IMR-90 (cell line): ENCODE measurements at regions not wholly inside any gene's neighbourhood (a gene's known extent, or its start where the extent isn't known, plus 50 kb on each side); places are given as distances from the start of the nearest gene placed in this dataset.

Experiments
- ATAC-seq: fragments of 200-7000 bp; cut with Tn5 transposase; 2 replicates; pipeline ENCODE4 v1.9.1; 2020; ENCODE audit warnings: low read depth, mild to moderate bottlenecking, moderate library complexity
- BruUV-seq: library from RNA; stranded (reverse); fragments of 400-500 nt; replicated peaks from 2 replicates; lab custom pipeline; 2021; lab: Mats Ljungman, UMichigan
- CTCF ChIA-PET: fragments of 300-600 bp; formaldehyde crosslinking; extraction: SDS; loops from one replicate; lab custom pipeline; 2021; ENCODE audit warnings: antibody characterized with exemption; lab: Yijun Ruan, JAX
- POLR2A ChIA-PET: fragments of 300-600 bp; sonication (Branson Sonifier 250); formaldehyde crosslinking; loops from one replicate; lab custom pipeline; 2022; ENCODE audit warnings: antibody characterized with exemption; ENCODE audit not compliant: unreplicated experiment; lab: Charles Lee
- DNase-seq: peaks from one replicate; pipeline ENCODE4 v3.0.0; 2013
- H2AFZ ChIP-seq: replicated peaks from 2 replicates; pipeline ENCODE3; 2013; ENCODE audit warnings: low read length, mild to moderate bottlenecking; ENCODE audit not compliant: poor library complexity
- H2AK5ac ChIP-seq: 2 replicates; pipeline ENCODE4 v1.6.1; 2013; ENCODE audit warnings: low read depth, low read length, inconsistent platforms
- H2AK9ac ChIP-seq: replicated peaks from 2 replicates; pipeline ENCODE3; 2013; ENCODE audit warnings: mild to moderate bottlenecking, low read depth, low read length, moderate library complexity; ENCODE audit not compliant: poor library complexity
- H2BK120ac ChIP-seq: 2 replicates; pipeline ENCODE4 v1.6.1; 2013; ENCODE audit warnings: low read depth, low read length, inconsistent platforms
- H2BK15ac ChIP-seq: 3 replicates; pipeline ENCODE4 v1.6.1; 2013; ENCODE audit warnings: low read depth, low read length, inconsistent platforms
- H2BK20ac ChIP-seq: 2 replicates; pipeline ENCODE4 v1.6.1; 2013; ENCODE audit warnings: low read depth, mild to moderate bottlenecking, inconsistent platforms, low read length, moderate library complexity
- H2BK5ac ChIP-seq: 2 replicates; pipeline ENCODE4 v1.6.1; 2013; ENCODE audit warnings: mild to moderate bottlenecking, low read depth, low read length, inconsistent platforms; ENCODE audit not compliant: poor library complexity, severe bottlenecking
- H3K14ac ChIP-seq: replicated peaks from 2 replicates; pipeline ENCODE4 v1.6.1; 2013; ENCODE audit warnings: low read depth, low read length, inconsistent platforms
- H3K18ac ChIP-seq: 2 replicates; pipeline ENCODE4 v1.6.1; 2013; ENCODE audit warnings: low read depth, low read length, control low read depth
- H3K23ac ChIP-seq: 2 replicates; pipeline ENCODE4 v1.6.1; 2013; ENCODE audit warnings: low read depth, low read length, inconsistent platforms
- H3K27ac ChIP-seq: 2 replicates; pipeline ENCODE4 v1.5.1; 2013; ENCODE audit warnings: mild to moderate bottlenecking, control low read depth, low read length; ENCODE audit not compliant: insufficient read depth
- H3K27me3 ChIP-seq: 2 replicates; pipeline ENCODE4 v1.6.1; 2013; ENCODE audit warnings: low read length; ENCODE audit not compliant: control insufficient read depth, insufficient read depth
- H3K36me3 ChIP-seq: 2 replicates; pipeline ENCODE4 v1.6.1; 2013; ENCODE audit warnings: low read length, mixed read lengths; ENCODE audit not compliant: control insufficient read depth, insufficient read depth
- H3K4ac ChIP-seq: 2 replicates; pipeline ENCODE4 v1.6.1; 2013; ENCODE audit warnings: low read depth, low read length, inconsistent platforms
- H3K4me1 ChIP-seq: 2 replicates; pipeline ENCODE4 v1.6.1; 2013; ENCODE audit warnings: low read length, mixed read lengths; ENCODE audit not compliant: control insufficient read depth, insufficient read depth
- H3K4me2 ChIP-seq: 2 replicates; pipeline ENCODE4 v1.6.1; 2013; ENCODE audit warnings: low read depth, mild to moderate bottlenecking, control low read depth, low read length, moderate library complexity
- H3K4me3 ChIP-seq: 2 replicates; pipeline ENCODE4 v1.5.1; 2013; ENCODE audit warnings: low read depth, mild to moderate bottlenecking, control low read depth, low read length, moderate library complexity; ENCODE audit not compliant: insufficient read depth
- H3K56ac ChIP-seq: 2 replicates; pipeline ENCODE4 v1.6.1; 2013; ENCODE audit warnings: low read length, inconsistent platforms; ENCODE audit not compliant: insufficient read depth; ENCODE audit errors: extremely low read depth
- H3K79me1 ChIP-seq, 2 experiments: 2 replicates each; pipeline ENCODE4 v1.6.1; 2013; ENCODE audit warnings: low read length in 2 of 2, inconsistent platforms in 1 of 2, low read depth in 1 of 2
- H3K9ac ChIP-seq: 2 replicates; pipeline ENCODE4 v1.6.1; 2013; ENCODE audit warnings: low read depth, low read length, control low read depth
- H3K9me1 ChIP-seq: 2 replicates; pipeline ENCODE4 v1.6.1; 2013; ENCODE audit warnings: low read length, inconsistent platforms; ENCODE audit not compliant: insufficient read depth
- H3K9me3 ChIP-seq: 2 replicates; pipeline ENCODE4 v1.6.1; 2013; ENCODE audit warnings: low read length; ENCODE audit not compliant: control insufficient read depth, insufficient read depth
- H4K20me1 ChIP-seq: 2 replicates; pipeline ENCODE4 v1.6.1; 2013; ENCODE audit warnings: low read length, inconsistent platforms; ENCODE audit not compliant: insufficient read depth
- H4K5ac ChIP-seq: 2 replicates; pipeline ENCODE4 v1.6.1; 2013; ENCODE audit warnings: mild to moderate bottlenecking, low read depth, low read length, control low read depth
- H4K8ac ChIP-seq, 2 experiments: 2 replicates each; pipeline ENCODE4 v1.6.1; 2013; ENCODE audit warnings: low read depth in 2 of 2, low read length in 2 of 2, control low read depth in 1 of 2, inconsistent platforms in 1 of 2
- H4K91ac ChIP-seq: 2 replicates; pipeline ENCODE4 v1.6.1; 2013; ENCODE audit warnings: low read depth, low read length, inconsistent platforms; ENCODE audit not compliant: insufficient read depth
- BHLHE40 ChIP-seq: fragments of 150-350 bp; IDR thresholded peaks from 2 replicates; pipeline ENCODE4 v1.6.1; 2016; ENCODE audit warnings: mild to moderate bottlenecking, low read depth, low read length
- WGBS, 2 experiments: methylation state at CpG; one replicate each; pipeline versions ENCODE4 v1.1.5 to v1.1.7; 2013; ENCODE audit warnings: missing lambda C conversion rate in 2 of 2; ENCODE audit not compliant: insufficient read length in 1 of 2; ENCODE audit errors: extremely low coverage in 2 of 2; 5-methylcytosine and 5-hydroxymethylcytosine counted together
- dilution Hi-C: fragments of 300-500 bp; cut with HindIII; formaldehyde crosslinking; loops from one replicate; pipeline ENCODE4 v1.14.3; 2018; ENCODE audit warnings: low sequenced_read_pairs; ENCODE audit not compliant: unreplicated experiment
- in situ Hi-C: fragments of 300-500 bp; cut with MboI; formaldehyde crosslinking; loops from 3 replicates; pipeline ENCODE4 v1.14.3; 2019; ENCODE audit warnings: low sequenced_read_pairs, inconsistent platforms, mixed read lengths
- intact Hi-C: fragments of 100-400 bp; cut with micrococcal nuclease; formaldehyde crosslinking; loops from 2 replicates; pipeline ENCODE4 v1.10.0; 2022

DNA sequence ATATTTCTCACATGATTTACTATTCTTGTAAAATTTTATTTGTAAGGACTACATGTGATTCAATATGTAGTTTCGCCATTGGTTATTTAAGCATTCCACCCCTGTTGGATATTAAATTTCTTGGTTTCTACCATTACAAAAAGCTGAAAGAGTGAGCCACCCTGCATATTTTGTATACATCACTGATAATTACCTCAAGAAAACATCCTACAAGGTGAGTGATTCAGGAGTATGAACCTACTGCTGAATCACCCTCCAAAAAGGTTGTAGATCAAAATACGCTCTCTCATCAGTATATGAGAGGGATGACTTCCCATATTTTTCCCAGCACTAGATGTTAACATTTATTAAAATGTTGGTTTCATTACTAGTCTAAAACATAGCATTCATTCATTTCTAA, 454.3 kb upstream of the WWC1 start:
- Histone ChIP-seq H3K23ac (no peak overlapping the region), H3K27ac (no peak overlapping the region), H2BK5ac (no peak overlapping the region), H3K9me1 (no peaks in the 10 kb centered on the region), H3K27me3 (no peaks in the 10 kb centered on the region; the same call in 1 of the 2 replicates), H4K5ac (no peak overlapping the region), H2AK9ac (no peak overlapping the region), H3K9me3 (no peaks in the 10 kb centered on the region), H2BK120ac (no peak overlapping the region), H4K20me1 (no peaks in the 10 kb centered on the region), H3K9ac (no peak overlapping the region), H3K36me3 (no peaks in the 10 kb centered on the region), H3K18ac (no peak overlapping the region), H4K91ac (no peak overlapping the region), H2BK15ac (no peak overlapping the region), H3K56ac (no peak overlapping the region), H2AFZ (no peak overlapping the region), H3K4me3 (no peak overlapping the region), H3K4me1 (no peaks in the 10 kb centered on the region), H3K14ac (no peak overlapping the region), H2BK20ac (no peak overlapping the region), H2AK5ac (no peak overlapping the region), H3K4ac (no peak overlapping the region), H4K8ac (no peak overlapping the region), H3K4me2 (no peak overlapping the region), H3K79me1 (no peaks in the 10 kb centered on the region)
- in situ Hi-C loops = no loop called here
- dilution Hi-C loops = no loop called here
- WGBS, 2 experiments = no CpG with 5 or more reads among the region's 2 CpGs
- intact Hi-C loops = no loop called here
- ATAC-seq (no peak), DNase-seq (no peak)
- ChIA-PET POLR2A (no interaction called here), CTCF (interaction anchor here (1.0 kb wide), 1 partner anchor 17 kb away, joined by 3 read pairs; no protein-coding TSS in a partner anchor)
- BruUV-seq = no TSS peak
- TF ChIP-seq BHLHE40 = no peak
